ENCODE measurements at regions not wholly inside any gene's neighbourhood (a gene's known extent, or its start where the extent isn't known, plus 50 kb on each side); places are given as distances from the start of the nearest gene placed in this dataset.

- TF ChIP-seq POLR2A (IDR thresholded peaks at IDR 0.05) (no peak), CTCF (IDR thresholded peaks at IDR 0.05) (no peak)
- Histone ChIP-seq H3K36me3 (no peaks in the 10 kb centered on the region), H3K9me3 (no peaks in the 10 kb centered on the region), H3K27me3 (no peaks in the 10 kb centered on the region), H3K4me3 (no peak overlapping the region), H3K27ac (no peak overlapping the region), H3K4me1 (no peaks in the 10 kb centered on the region)
- no peak for DNase-seq
- intact Hi-C loops (cut with DNase I; ENCODE audit: low total_unique reads): no loop called here
These were observed 61.6 kb upstream of the MAP1B start for GRCh38 chr5:72045692-72046091.

GRCh38 chr5:72046106-72046505 is 61.2 kb upstream of the MAP1B start:
- no peak for TF ChIP-seq POLR2A (IDR thresholded peaks at IDR 0.05)
- intact Hi-C loops (cut with DNase I; ENCODE audit: low total_unique reads): no loop called here
- no peak for DNase-seq
- Histone ChIP-seq H3K27ac (no peak overlapping the region), H3K9me3 (no peaks in the 10 kb centered on the region), H3K27me3 (no peaks in the 10 kb centered on the region), H3K4me3 (no peak overlapping the region), H3K36me3 (no peaks in the 10 kb centered on the region), H3K4me1 (no peaks in the 10 kb centered on the region)

DNA sequence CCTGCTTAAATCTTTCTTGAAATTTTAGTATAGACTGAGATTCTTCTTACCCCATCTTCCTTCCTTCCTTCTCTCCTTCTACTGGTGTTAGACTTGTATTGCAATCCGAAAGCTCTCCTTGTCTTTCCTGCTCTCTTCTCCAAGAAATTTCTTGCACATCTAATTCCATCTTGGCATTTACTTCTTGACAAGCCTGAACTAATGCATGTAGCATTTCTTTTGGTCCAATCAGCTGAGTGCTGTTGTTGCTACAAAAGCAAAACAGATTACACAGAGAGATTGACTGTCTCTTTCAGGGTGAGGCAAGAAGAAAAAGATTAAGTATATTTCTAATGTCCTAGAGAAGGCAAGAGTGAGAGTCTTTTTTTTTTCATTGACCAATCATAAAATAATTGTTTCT is 51.6 kb upstream of the MAP1B start:
- intact Hi-C loops (cut with DNase I; ENCODE audit: low total_unique reads): no loop called here
- H3K36me3 ChIP-seq: no peaks in the 10 kb centered on the region
- no peak for DNase-seq
- H3K27ac ChIP-seq: no peak overlapping the region
- H3K4me1 ChIP-seq: no peaks in the 10 kb centered on the region
- TF ChIP-seq CTCF (IDR thresholded peaks at IDR 0.05) (no peak), POLR2A (IDR thresholded peaks at IDR 0.05) (no peak)
- no peak overlapping the region for H3K4me3 ChIP-seq
- no peaks in the 10 kb centered on the region for H3K27me3 ChIP-seq
- H3K9me3 ChIP-seq: no peaks in the 10 kb centered on the region
